ENCODE measurements at regions not wholly inside any gene's neighbourhood (a gene's known extent, or its start where the extent isn't known, plus 50 kb on each side); places are given as distances from the start of the nearest gene placed in this dataset.

DNA sequence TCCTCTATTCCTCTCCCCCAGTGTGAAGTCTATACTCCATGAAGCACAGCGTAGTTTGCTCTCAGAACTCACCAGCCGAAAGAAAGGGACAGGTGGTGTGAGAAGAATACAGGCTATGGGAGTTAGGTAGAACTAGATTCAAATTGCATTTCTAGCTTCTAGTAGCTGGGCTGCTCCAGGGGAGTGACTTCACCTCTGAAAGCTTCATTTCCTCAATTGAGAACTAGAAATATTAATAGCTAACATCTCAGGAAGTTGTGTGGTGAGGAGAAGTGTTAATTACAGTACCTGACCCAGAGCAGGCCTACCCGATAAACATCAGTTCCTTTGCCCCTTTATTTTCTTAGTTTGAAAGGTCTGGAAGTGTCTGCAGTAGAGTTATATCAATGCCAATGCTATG, 484.7 kb upstream of the TENM4 start:
- DNase-seq (ENCODE audit: low read depth in 2 of 2), result no peak

DNA sequence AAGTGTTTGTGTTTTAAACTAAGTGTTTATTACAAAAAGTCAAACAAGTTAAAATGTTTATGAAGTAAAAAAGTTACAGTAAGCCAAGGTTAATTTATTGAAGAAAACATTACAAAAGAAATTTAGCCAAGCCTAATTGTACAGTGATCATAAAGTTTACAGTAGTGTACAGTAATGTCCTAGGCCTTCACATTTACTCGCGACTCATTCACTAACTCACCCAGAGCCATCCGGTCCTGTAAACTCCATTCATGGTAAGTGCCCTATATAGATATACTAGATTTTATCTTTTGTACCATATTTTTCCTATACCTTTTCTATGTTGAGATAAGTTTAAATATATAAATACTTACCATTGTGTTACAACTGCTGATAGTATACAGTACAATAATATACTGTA, 481.8 kb upstream of the TENM4 start:
- DNase-seq (ENCODE audit: low read depth in 2 of 2), result no peak

DNA sequence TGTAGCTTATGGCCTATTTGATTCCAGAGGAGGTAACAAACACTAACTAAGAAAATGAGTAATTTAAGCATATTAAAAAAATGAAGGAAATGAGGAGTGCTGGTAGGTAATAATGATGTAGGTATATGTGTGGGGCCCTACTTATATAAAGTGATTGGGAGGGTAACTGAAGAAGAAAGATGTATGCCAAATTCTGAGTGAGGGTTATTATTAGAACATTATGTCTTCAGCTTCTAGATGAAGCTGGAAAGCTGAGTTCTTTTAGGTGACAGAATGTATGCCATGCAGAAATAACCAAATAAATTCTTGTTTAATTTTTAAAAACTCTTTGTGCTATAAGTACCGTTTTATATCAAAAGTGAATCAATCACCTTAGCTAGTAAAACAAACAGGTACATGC, 479.6 kb upstream of the TENM4 start:
- no peak for DNase-seq (ENCODE audit: low read depth in 2 of 2)

DNA sequence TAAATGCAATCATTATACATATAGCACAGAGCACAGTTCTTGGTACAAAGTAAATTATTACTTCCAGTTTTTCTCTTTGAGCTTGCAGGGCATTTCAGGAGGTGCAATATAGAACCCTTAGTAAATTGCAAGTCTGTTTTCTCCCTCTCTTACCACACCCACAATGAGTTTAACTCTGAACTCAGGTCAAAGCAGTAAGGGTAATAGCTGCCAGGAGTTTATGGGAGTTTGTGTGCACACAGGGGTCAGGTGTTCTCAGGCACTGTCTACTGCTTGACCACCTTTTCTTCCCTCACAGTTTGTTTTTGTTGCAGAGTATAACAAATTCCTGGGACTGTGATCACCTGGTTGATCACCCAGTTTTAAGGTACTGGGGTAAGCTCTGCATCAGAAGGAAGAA, 478.5 kb upstream of the TENM4 start:
- no peak for DNase-seq (ENCODE audit: low read depth in 2 of 2)

DNA sequence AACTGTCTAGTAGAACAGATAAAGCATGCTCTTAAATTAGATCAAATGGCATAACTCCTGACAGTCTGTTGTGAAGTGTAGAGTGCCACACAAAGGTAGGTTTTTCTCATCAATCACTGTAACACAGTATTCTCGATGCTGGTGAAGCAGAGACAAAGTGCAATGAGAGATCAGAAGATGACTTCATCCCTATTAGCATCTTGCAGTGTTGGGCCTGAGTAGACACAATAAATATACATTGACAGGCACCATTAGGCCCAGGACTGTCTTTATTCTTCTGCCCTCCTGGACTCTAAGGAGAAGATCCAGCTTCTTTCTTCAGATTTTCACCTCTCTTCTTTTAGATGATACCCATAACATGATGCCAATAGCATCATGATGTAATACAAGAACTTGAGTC, 478.0 kb upstream of the TENM4 start:
- no peak for DNase-seq (ENCODE audit: low read depth in 2 of 2)

DNA sequence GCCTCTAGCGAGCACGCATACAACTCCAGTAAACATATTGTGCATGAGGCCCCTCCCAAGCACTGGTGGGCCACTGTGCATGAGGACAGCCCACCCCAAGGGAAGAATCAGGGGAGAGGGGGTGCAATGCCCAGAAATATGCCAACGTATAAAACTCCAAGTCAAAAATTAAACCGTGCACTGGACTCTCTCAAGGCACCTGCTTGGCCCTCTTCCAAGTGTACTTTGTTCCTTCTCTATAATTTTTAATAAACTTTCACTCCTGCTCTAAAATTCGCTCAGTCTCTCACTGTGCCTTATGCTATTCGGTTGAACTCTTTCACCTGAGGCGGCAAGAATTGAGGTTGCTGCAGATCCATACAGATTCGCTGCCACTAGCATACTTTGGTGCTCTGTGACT, 465.3 kb upstream of the TENM4 start:
- no peak for DNase-seq (ENCODE audit: low read depth in 2 of 2)

DNA sequence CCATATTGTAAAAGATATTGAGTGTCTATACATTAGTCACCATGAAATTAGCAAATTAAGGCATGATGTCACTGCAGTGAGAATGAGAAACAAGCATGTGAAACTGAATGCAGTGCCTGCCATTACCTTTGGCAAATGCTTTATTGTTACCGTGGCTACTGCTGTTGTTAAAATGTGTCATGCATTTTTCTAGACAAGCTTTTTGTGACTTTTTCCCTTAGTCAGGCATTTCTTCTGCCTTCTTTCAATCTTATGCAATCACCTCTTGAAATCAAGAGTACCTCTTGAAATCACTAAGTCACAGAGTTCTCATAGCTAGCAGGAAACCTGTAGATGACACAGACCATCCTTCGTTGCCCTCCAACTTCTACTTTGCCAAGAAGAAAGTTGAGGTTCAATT, 461.7 kb upstream of the TENM4 start:
- DNase-seq (ENCODE audit: low read depth in 2 of 2), result no peak

DNA sequence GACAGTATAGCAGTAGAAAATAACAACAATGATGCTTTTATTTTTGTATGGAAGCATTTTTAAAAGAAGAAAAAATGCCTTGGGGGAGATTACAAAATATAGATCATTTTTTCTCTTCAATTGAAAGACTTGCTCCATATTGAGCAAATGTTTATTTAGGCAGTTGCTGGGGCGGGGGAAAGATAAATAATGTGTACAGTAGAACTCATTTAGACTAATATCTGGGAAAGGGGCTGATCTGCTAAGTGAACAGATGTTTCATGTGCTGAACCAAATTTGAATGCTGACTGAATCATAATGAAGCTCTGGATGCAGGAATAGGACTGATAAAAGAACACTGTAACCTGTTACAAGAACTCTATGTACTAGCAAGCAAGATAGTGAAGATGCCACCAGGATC, 457.1 kb upstream of the TENM4 start:
- DNase-seq (ENCODE audit: low read depth in 2 of 2), result no peak

DNA sequence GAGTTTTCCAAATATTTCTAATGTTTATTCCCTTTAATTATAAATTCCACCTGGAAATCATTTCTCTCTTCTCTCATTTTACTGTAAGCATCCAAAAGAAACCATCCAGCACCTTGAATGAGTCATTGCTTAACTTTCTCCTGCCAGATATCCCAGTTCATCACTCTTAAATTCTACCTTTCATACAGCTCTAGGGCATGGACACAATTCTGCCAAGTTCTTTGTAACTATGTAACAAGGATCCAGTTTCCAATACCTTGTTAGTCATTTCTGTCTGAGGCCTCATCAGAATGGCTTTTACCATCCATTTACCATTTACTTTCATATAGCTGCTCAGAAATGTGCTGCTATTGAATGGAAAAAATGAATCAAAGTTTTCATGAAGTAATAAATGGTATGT, 455.4 kb upstream of the TENM4 start:
- no peak for DNase-seq (ENCODE audit: low read depth in 2 of 2)

DNA sequence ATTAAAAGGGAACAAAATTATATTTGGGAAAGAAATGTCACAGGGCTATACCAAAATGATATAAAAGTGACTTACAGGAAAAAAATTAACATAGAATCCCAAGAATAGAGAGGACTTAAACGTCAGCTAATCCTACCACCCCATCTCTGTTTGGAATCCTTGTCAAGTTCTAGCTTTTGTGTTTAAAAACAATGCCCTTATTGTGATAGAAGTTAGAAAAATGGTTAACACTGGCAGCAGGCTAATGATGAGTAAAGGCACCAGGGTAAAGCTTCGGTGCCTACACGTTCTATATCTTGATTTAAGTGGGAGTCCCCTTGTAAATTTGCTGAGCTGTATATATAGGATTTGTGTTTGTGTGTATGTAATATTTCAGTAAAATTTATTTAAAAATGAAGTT, 453.3 kb upstream of the TENM4 start:
- no peak for DNase-seq (ENCODE audit: low read depth in 2 of 2)

DNA sequence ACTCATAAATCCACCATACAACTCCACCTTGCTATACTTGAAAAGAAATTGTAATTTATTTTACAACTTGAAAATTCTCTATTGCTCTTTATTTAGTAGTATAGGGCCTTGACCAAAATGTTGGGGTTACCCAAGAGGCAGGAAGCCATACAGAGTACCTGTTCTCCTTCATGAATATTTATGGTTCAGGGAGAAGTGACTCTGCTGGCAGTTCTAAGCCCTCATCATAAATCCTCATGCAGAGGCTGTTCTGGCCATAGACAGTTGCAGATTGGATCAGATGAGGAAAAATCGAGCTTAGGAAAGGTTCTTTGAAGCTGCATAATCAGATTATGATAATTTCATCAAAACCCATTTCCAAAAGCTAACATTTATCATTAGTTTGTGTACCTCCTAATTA, 449.4 kb upstream of the TENM4 start:
- DNase-seq (ENCODE audit: low read depth in 2 of 2), result no peak

DNA sequence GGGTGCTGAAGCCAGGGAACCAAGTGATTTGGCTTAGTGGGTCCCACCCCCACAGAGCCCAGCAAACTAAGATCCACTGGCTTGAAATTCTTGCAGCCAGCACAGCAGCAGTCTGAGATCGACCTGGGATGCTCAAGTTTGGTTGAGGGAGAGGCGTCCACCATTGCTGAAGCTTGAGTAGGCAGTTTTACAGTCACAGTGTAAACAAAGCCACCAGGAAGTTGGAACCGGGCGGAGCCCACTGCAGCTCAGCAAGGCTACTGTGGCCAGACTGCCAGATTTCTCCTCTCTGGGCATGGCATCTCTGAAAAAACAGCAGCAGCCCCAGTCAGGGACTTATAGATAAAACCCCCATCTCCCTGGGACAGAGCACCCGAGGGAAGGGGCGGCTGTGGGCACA, 424.1 kb upstream of the TENM4 start:
- DNase-seq (ENCODE audit: low read depth in 2 of 2), result no peak

DNA sequence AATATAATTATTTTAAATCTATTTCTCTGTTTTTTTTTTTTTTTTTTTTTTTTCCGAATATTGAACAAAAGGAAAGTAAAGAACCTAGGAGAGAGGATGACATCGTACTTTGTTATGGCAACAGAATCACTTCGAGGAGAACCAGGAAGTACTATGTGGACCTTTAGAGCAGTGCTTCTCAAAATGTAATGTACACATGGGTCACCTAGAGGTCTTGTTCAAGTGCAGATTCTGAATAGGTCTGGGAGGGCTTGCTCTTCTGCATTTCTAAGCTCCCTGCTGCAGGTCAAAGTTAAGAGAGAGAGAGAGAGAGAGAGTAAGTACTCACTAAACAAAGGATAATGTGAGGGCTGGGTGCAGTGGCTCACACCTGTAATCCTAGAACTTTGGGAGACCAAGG, 419.5 kb upstream of the TENM4 start:
- DNase-seq (ENCODE audit: low read depth in 2 of 2), result no peak

DNA sequence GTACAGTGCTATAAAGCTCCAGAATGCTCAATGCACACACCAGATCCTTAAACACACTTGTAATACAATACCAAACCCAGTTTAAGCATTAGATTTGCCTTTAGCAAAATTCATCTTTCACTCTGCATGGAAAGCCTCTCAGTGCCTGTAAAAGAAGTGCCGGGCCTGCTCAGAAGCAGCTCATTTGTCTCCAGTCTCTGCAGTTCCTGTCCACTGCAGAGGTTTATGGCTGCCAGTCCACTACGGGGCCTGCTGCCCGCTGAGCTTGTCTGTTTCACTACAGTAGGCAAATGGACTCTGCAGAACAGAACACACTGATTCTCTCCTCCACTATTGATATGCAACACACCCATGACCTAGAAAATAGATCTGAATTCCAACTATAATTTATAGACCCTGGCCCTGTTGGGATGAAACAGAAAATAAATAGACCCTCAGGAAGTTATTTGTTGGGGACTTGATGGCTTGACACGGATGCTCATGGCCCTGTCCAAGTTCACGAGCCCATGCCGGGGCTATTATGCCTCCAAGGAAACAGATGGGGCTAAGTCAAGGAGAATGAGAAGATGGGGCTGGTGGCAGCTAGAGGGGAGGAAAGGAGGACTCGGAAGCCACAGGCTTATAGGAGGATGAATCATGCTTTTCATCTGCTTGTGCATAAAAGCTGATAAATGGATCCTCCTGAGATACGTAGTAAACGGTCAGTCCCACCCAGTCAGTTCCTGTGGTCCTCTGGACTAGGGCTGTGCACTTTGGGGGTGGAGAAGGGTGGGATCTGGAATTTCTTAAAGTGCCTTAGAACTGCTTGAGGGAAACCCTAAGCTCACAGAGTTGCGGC, 416.8 kb upstream of the TENM4 start:
- DNase-seq (ENCODE audit: low read depth in 2 of 2), result no peak

DNA sequence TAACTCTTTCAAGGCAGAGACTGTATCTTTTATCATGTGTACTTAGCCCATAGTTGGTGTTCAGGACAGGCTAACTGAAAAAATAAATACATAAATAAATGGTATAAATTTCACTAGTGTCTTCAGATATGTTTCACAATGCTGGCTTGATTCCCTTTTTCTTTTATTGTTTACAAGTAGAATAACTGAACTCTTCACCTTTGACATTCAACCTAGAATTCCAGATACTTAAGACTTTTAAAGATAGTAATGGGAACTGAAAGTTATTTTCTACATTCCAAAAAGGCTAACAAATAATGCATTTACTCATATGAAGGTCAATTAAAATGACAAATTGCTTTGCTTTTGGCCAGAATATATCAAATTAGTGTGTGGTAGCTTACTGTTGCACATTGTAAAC, 411.3 kb upstream of the TENM4 start:
- DNase-seq (ENCODE audit: low read depth in 2 of 2), result no peak

DNA sequence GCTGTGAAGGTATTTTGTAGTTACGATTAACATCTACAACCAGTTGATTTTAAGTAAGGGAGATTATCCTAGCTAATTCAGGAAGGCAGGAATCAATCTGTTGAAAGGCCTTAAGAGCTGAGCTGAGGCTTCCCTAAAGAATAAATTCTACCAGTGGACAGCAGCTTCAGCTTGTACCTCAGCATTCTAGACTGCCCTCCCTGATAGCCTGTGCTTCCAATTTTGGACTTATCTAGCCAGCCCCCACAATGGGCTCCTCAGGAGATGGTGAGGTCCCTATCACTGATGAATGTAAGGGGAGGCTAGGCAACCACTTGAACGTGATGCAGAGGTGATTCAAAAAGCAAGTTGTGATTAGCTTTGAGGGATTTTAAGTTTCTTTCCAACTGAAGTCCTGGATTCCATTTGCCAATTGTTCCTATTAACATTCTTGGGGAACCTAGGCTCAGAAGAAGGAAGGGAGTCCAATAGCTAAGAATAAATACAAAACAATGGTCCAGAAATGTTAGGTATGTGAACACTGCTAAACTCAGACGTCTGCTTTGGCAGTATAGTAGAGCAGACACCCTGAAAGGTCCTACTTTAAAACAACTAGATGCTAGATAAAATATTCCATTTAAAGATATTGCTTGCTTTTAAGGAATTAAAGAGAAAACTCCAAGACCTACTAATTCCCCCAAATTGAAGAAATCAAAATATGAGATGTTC, 404.3 kb upstream of the TENM4 start:
- no peak for DNase-seq (ENCODE audit: low read depth in 2 of 2)

DNA sequence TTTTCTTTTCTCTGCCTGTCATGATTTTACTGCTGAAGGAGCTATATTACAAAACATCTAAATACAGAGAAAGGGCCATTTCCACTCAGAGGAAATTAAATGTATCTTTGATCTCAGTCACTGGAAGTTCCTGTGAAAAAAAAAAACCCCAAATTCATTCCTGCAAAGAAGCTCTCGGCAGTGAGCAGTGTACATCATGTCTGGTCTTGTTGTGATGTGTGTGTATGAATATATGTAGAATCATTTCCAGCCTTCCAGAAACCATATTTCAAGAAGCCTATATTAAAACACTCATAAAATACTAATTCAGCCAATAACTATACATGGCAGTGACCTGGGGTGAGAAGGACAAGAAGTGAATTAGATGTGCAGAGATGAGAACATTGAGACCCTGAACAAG, 393.2 kb upstream of the TENM4 start:
- DNase-seq (ENCODE audit: low read depth in 2 of 2), result no peak

DNA sequence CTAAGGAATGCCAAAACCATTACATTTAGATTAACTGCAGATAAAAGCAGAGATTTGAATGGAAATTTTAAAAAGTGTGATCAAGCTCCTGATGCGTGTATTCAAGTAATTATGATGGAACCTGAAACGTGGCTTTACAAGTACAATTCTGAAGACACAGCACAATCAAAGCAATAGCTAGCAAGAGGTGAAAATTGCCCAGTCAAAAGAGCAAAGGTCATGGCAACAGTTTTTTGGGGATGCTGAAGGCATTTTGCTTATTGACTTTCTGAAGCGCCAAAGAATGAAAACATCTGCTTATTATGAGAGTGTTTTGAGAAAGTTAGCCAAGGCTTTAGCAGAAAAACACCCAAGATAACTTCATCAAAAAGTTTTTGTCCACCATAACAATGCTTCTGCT, 389.6 kb upstream of the TENM4 start:
- no peak for DNase-seq (ENCODE audit: low read depth in 2 of 2)

DNA sequence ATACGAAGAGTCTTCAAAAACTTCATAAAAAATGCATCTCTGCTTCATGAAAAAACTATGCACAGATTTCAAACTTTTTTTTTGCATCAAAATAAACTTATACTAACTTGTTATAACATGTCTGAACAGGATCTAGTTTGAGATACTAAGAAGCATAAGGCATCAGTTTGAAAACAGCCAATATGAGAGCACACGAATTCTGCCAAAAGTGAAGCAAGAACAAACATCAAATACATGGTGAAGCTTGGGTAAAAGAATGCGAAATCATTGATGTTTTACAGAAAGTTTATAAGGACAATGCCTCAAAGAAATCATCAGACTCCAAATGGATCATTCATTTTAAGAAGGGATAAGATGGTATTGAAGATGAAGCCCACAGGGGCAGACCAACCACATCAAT, 389.1 kb upstream of the TENM4 start:
- DNase-seq (ENCODE audit: low read depth in 2 of 2), result no peak

DNA sequence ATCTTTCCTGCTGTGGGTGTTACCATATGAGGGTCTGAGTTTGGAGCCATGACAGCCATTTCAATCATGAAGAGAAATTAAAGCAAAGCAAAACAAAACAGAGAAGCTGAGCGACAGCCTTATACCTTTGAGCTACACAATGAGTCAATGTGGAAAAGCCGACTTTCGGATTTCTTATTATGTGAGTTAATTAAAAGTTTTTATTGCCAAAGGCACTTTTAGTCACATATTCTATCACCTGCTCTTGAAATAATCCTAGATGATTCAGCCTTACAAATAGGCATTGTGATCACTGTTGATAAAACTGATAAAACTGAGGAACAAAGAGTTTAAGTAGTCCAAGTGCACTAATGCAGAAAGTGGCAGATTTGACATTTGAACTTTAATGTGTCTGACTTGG, 381.9 kb upstream of the TENM4 start:
- DNase-seq (ENCODE audit: low read depth in 2 of 2), result no peak

DNA sequence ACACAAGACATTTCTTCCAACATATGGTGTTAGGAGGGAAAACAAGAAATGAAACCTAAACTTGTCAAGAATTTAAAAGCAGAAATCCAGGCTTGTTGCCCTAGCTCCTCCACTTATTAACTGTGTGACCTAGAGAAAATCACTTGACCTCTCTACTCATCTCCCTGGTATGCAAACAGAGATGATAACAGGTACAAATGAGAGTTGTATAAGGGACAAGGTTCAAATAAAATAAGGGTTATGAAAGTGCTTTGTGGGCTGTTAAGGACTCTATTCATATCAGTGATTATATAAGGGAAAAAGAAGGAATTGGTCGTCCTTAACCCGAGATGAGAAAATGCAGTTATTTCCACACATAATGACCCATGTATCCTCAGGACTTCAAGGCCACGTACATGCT, 372.7 kb upstream of the TENM4 start:
- no peak for DNase-seq (ENCODE audit: low read depth in 2 of 2)

DNA sequence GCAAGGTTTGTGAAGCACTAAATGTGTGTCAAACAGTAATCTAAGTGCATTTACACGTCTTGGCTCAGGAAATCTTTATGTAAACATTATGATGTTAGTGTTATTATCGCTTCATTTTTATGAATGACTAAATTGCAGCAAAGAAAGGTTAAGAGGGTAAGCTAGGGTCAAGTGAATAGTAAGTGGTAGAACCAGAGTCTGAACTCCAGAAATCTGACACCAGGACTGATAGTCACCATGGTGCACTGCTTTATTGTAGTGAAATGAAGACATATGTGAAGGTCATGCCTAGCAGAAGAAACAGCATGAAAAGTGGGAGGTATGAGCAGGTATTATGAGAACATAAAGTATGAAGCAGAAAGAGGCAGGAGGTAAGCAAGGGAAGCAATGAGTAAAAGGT, 368.7 kb upstream of the TENM4 start:
- no peak for DNase-seq (ENCODE audit: low read depth in 2 of 2)

DNA sequence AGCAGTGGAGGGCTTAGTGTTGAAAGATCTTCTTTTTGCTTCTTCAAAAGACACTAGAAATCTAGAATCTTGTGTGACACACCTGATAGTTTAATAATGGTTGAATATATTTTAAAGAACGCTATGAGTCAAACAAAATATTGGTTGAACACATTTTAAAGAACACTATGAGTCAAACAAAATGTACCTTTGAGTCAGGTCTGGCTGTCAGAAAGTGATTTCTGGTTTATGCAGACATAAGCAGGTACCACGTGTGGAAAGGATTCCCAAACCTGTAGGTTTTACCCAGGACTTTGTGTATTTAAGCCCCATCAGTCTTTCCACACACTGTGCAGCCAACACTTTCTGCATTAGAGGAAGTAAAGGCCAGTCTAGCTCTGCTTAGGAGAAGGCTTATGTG, 366.7 kb upstream of the TENM4 start:
- no peak for DNase-seq (ENCODE audit: low read depth in 2 of 2)

DNA sequence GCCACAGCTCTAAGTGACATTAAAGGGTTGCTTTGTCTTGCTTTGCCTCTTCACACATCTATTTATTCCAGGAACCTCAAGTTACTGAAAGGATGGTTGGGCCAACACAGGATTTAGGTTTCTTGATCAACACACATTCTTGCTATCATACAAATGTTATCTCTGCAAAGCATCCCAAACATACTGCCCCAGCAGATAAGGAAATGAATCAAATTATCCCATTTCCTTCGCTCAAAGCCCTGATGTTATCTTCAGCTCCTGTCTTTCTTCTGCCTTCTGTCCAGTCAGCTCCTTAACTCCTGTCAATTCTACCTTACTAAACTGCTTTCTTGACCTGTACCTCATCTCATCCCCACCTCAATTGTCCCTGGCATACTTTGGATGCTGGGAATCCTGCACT, 355.9 kb upstream of the TENM4 start:
- DNase-seq (ENCODE audit: low read depth in 2 of 2), result no peak
